GM12878 (cell line): ENCODE measurements at regions not wholly inside any gene's neighbourhood (a gene's known extent, or its start where the extent isn't known, plus 50 kb on each side); places are given as distances from the start of the nearest gene placed in this dataset.

Experiments
- EP300 ChIP-seq, 2 experiments: fragments of 150-350 bp in 1 of 2; IDR thresholded peaks; 2 replicates each; pipeline ENCODE4 v1.6.1; 2011 to 2012; ENCODE audit warnings: low read depth in 2 of 2, low read length in 2 of 2, borderline replicate concordance in 1 of 2, improper control_type of control experiment in 1 of 2, inconsistent platforms in 1 of 2; ENCODE audit not compliant: control insufficient read depth in 1 of 2
- MEF2A ChIP-seq: IDR thresholded peaks from 2 replicates; pipeline ENCODE4 v1.6.1; 2011; ENCODE audit warnings: low read depth, mild to moderate bottlenecking, low read length, moderate library complexity; ENCODE audit not compliant: insufficient read depth
- TF ChIP-seq, protein P1 (sequence below), 3 experiments: IDR thresholded peaks in 2 of 3; conservative IDR thresholded peaks in 1 of 3; 2 replicates each; pipeline ENCODE4 v1.5.1; 2011; ENCODE audit warnings: low read depth in 3 of 3, low read length in 3 of 3, mild to moderate bottlenecking in 3 of 3, control low read depth in 2 of 3, moderate library complexity in 2 of 3, inconsistent platforms in 1 of 3, mixed read lengths in 1 of 3; ENCODE audit not compliant: control insufficient read depth in 2 of 3, insufficient read depth in 1 of 3; ENCODE audit errors: extremely low read depth in 1 of 3

DNA sequence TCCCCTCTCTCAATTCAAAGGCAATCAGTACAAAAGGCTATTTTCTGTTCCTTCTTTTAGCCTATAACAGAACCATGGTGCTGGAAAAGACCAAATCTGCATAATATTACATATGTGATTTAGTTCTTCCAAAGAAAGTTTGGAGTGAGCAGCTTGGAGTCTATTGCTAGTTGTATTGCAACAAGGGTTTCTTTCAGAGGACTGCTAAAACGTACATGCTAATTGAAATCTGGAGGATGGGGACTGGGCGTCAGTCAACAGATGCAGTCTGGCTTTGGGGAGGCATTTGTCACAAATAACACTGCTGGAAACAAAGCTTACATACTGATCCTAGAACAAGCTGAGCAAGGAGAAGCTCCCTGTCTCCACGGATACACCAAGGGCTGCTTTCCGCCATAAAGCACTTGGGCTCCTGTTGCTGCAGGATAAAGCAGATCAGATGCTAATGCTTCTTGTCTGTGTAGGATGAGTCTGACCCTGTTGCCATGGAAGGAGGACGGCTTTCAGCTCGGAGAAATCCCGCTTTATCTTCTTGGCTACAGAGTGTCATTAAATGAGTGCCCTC lies 883.5 kb downstream of the SORCS1 start:
- TF ChIP-seq EP300 (IDR thresholded peaks at IDR 0.05; ENCODE audit: borderline replicate concordance in 1 of 2, control insufficient read depth in 1 of 2, low read depth in 2 of 2, low read length in 2 of 2) (no peak), MEF2A (no peak)
- TF ChIP-seq, protein P1, sequence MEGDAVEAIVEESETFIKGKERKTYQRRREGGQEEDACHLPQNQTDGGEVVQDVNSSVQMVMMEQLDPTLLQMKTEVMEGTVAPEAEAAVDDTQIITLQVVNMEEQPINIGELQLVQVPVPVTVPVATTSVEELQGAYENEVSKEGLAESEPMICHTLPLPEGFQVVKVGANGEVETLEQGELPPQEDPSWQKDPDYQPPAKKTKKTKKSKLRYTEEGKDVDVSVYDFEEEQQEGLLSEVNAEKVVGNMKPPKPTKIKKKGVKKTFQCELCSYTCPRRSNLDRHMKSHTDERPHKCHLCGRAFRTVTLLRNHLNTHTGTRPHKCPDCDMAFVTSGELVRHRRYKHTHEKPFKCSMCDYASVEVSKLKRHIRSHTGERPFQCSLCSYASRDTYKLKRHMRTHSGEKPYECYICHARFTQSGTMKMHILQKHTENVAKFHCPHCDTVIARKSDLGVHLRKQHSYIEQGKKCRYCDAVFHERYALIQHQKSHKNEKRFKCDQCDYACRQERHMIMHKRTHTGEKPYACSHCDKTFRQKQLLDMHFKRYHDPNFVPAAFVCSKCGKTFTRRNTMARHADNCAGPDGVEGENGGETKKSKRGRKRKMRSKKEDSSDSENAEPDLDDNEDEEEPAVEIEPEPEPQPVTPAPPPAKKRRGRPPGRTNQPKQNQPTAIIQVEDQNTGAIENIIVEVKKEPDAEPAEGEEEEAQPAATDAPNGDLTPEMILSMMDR (IDR thresholded peaks at IDR 0.05 in 2 of 3, conservative IDR thresholded peaks at IDR 0.05 in 1 of 3; ENCODE audit: control insufficient read depth in 2 of 3, extremely low read depth in 1 of 3, insufficient read depth in 1 of 3, low read depth in 3 of 3, low read length in 3 of 3), result no peak
